Lower leg skin (tissue), 3 donors: ENCODE measurements at regions not wholly inside any gene's neighbourhood (a gene's known extent, or its start where the extent isn't known, plus 50 kb on each side); places are given as distances from the start of the nearest gene placed in this dataset.
"Not testable (repeated sequence)": the region's sequence is repeated elsewhere in the genome, so short reads cannot be mapped to it uniquely, and the experiment has no call there.

Experiments
- CTCF ChIP-seq, 3 donors: fragments of 450-650 bp; IDR thresholded peaks; one replicate each; pipeline ENCODE4 v1.5.1; 2016; ENCODE audit warnings: antibody characterized with exemption in 3 of 3, mild to moderate bottlenecking in 3 of 3, moderate library complexity in 2 of 3
- POLR2A ChIP-seq, 2 donors: fragments of 450-650 bp; IDR thresholded peaks; one replicate each; pipeline ENCODE4 v1.6.1; 2016 to 2017; ENCODE audit warnings: antibody characterized with exemption in 2 of 2, mild to moderate bottlenecking in 1 of 2, moderate library complexity in 1 of 2

DNA sequence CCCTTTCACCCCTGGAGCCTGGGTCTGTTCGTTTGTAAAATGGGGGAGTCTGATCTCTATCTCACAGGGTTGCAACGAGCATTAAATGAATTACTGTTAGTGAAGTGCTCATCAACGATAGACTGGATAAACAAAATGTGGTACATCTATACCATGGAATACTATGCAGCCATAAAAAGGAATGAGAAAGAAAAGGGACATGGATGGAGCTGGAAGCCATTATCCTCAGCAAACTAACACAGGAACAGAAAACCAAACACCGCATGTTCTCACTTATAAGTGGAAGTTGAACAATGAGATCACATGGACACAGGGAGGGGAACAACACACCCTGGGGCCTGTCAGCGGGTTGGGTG lies 348.0 kb upstream of the ID2 start:
- not testable (repeated sequence) for TF ChIP-seq CTCF, POLR2A (IDR thresholded peaks at IDR 0.05)
